H9 (cell line): ENCODE measurements at regions not wholly inside any gene's neighbourhood (a gene's known extent, or its start where the extent isn't known, plus 50 kb on each side); places are given as distances from the start of the nearest gene placed in this dataset.

Experiments
- DNase-seq: peaks from one replicate; pipeline ENCODE4 v3.0.0-alpha.2; 2017
- H2AFZ ChIP-seq: one replicate; pipeline ENCODE4 v1.6.1; 2013; ENCODE audit warnings: mild to moderate bottlenecking, low read length, control low read depth, moderate library complexity
- H2AK5ac ChIP-seq: 2 replicates; pipeline ENCODE4 v1.6.1; 2013; ENCODE audit warnings: low read length, control low read depth, mixed read lengths; ENCODE audit not compliant: insufficient read length
- H2BK120ac ChIP-seq: one replicate; pipeline ENCODE4 v1.6.1; 2013; ENCODE audit warnings: low read depth, mild to moderate bottlenecking, low read length, control low read depth, inconsistent platforms; ENCODE audit not compliant: poor library complexity, severe bottlenecking
- H2BK12ac ChIP-seq: 2 replicates; pipeline ENCODE4 v1.6.1; 2013; ENCODE audit warnings: low read length, control low read depth, mixed read lengths, low read depth; ENCODE audit not compliant: insufficient read length
- H2BK15ac ChIP-seq: 2 replicates; pipeline ENCODE4 v1.6.1; 2013; ENCODE audit warnings: low read depth, low read length, control low read depth
- H2BK20ac ChIP-seq: one replicate; pipeline ENCODE4 v1.6.1; 2013; ENCODE audit warnings: low read depth, mild to moderate bottlenecking, low read length, control low read depth, inconsistent platforms; ENCODE audit not compliant: poor library complexity, severe bottlenecking
- H2BK5ac ChIP-seq: 2 replicates; pipeline ENCODE4 v1.6.1; 2013; ENCODE audit warnings: low read length, control low read depth, mixed read lengths; ENCODE audit not compliant: insufficient read length
- H3K14ac ChIP-seq: 2 replicates; pipeline ENCODE4 v1.6.1; 2013; ENCODE audit warnings: low read length, control low read depth; ENCODE audit not compliant: insufficient read depth
- H3K18ac ChIP-seq: 2 replicates; pipeline ENCODE4 v1.6.1; 2013; ENCODE audit warnings: low read depth, mild to moderate bottlenecking, mixed read lengths, low read length, control low read depth; ENCODE audit not compliant: insufficient read length
- H3K23ac ChIP-seq: 2 replicates; pipeline ENCODE4 v1.6.1; 2013; ENCODE audit warnings: low read length, control low read depth, mixed read lengths, low read depth; ENCODE audit not compliant: insufficient read length
- H3K23me2 ChIP-seq: 2 replicates; pipeline ENCODE4 v1.6.1; 2013; ENCODE audit warnings: low read depth, mild to moderate bottlenecking, mixed read lengths, low read length, control low read depth; ENCODE audit not compliant: insufficient read length, poor library complexity, severe bottlenecking
- H3K27ac ChIP-seq: 2 replicates; pipeline ENCODE4 v1.5.1; 2013; ENCODE audit warnings: low read length, control low read depth, mixed read lengths, low read depth; ENCODE audit not compliant: insufficient read length
- H3K27me3 ChIP-seq: 2 replicates; pipeline ENCODE4 v1.6.1; 2013; ENCODE audit warnings: low read length, control low read depth, inconsistent platforms; ENCODE audit not compliant: insufficient read depth
- H3K4ac ChIP-seq: 2 replicates; pipeline ENCODE4 v1.6.1; 2013; ENCODE audit warnings: low read depth, mild to moderate bottlenecking, control low read depth, inconsistent platforms, low read length, moderate library complexity
- H3K4me1 ChIP-seq: 2 replicates; pipeline ENCODE4 v1.6.1; 2013; ENCODE audit warnings: low read length, control low read depth, inconsistent platforms; ENCODE audit not compliant: insufficient read depth
- H3K4me2 ChIP-seq: 2 replicates; pipeline ENCODE4 v1.6.1; 2013; ENCODE audit warnings: low read length, control low read depth, mixed read lengths; ENCODE audit not compliant: insufficient read length, insufficient read depth
- H3K56ac ChIP-seq: 2 replicates; pipeline ENCODE4 v1.6.1; 2013; ENCODE audit warnings: low read depth, mild to moderate bottlenecking, mixed read lengths, low read length, control low read depth; ENCODE audit not compliant: insufficient read length
- H3K79me1 ChIP-seq: 2 replicates; pipeline ENCODE4 v1.6.1; 2013; ENCODE audit warnings: low read depth, mild to moderate bottlenecking, moderate library complexity, low read length, control low read depth, inconsistent platforms; ENCODE audit not compliant: insufficient read depth, poor library complexity, severe bottlenecking
- H3K79me2 ChIP-seq: 2 replicates; pipeline ENCODE4 v1.6.1; 2013; ENCODE audit warnings: low read length, control low read depth, inconsistent platforms; ENCODE audit not compliant: insufficient read depth
- H3K9ac ChIP-seq: 2 replicates; pipeline ENCODE4 v1.6.1; 2013; ENCODE audit warnings: low read length, control low read depth, mixed read lengths; ENCODE audit not compliant: insufficient read length; ENCODE audit errors: extremely low read depth
- H3K9me3 ChIP-seq: one replicate; pipeline ENCODE4 v1.6.1; 2013; ENCODE audit warnings: low read depth, low read length, inconsistent platforms; ENCODE audit not compliant: control insufficient read depth
- H3T11ph ChIP-seq: one replicate; pipeline ENCODE4 v1.6.1; 2013; ENCODE audit warnings: mild to moderate bottlenecking, low read length, control low read depth, inconsistent platforms
- H4K20me1 ChIP-seq: one replicate; pipeline ENCODE4 v1.6.1; 2013; ENCODE audit not compliant: control insufficient read depth, insufficient read length, insufficient read depth
- H4K5ac ChIP-seq: 2 replicates; pipeline ENCODE4 v1.6.1; 2013; ENCODE audit warnings: low read depth, mild to moderate bottlenecking, mixed read lengths, low read length, control low read depth; ENCODE audit not compliant: insufficient read length
- H4K8ac ChIP-seq: replicated peaks from 2 replicates; pipeline ENCODE4 v1.6.1; 2013; ENCODE audit warnings: low read length, control low read depth, mixed read lengths, low read depth; ENCODE audit not compliant: insufficient read length
- H4K91ac ChIP-seq: 2 replicates; pipeline ENCODE4 v1.6.1; 2013; ENCODE audit warnings: low read depth, mild to moderate bottlenecking, moderate library complexity, mixed read lengths, low read length, control low read depth; ENCODE audit not compliant: insufficient read length
- H3K27ac Mint-ChIP-seq, 3 experiments: 2 replicates in 2 of 3; 3 replicates in 1 of 3; pipeline ENCODE4 v1.8.0; 2020 to 2021; ENCODE audit warnings: mixed read lengths in 3 of 3, mild to moderate bottlenecking in 1 of 3, moderate library complexity in 1 of 3
- H3K27me3 Mint-ChIP-seq: 2 replicates; pipeline ENCODE4 v1.8.0; 2021; ENCODE audit warnings: low read depth, mild to moderate bottlenecking, moderate library complexity, mixed read lengths
- H3K36me3 Mint-ChIP-seq, 3 experiments: 2 replicates in 2 of 3; 3 replicates in 1 of 3; pipeline ENCODE4 v1.8.0; 2020 to 2021; ENCODE audit warnings: low read depth in 3 of 3, mixed read lengths in 3 of 3; ENCODE audit not compliant: insufficient read depth in 1 of 3
- H3K4me1 Mint-ChIP-seq, 2 experiments: 2 replicates each; pipeline ENCODE4 v1.8.0; 2020; ENCODE audit warnings: mixed read lengths in 2 of 2
- H3K4me3 Mint-ChIP-seq, 2 experiments: 2 replicates in 1 of 2; 3 replicates in 1 of 2; pipeline ENCODE4 v1.8.0; 2020 to 2021; ENCODE audit warnings: mild to moderate bottlenecking in 2 of 2, mixed read lengths in 2 of 2, moderate library complexity in 1 of 2
- H3K9me3 Mint-ChIP-seq, 2 experiments: 2 replicates in 1 of 2; 3 replicates in 1 of 2; pipeline ENCODE4 v1.8.0; 2020; ENCODE audit warnings: mild to moderate bottlenecking in 2 of 2, mixed read lengths in 2 of 2, moderate library complexity in 1 of 2
- CTCF ChIP-seq: fragments of 200-600 bp; sonication (generic); conservative IDR thresholded peaks from 3 replicates; pipeline ENCODE4 v1.8.0; 2021; ENCODE audit warnings: antibody characterized with exemption, mild to moderate bottlenecking
- WGBS: extraction: QIAGEN DNeasy Blood & Tissue Kit; methylation state at CpG from one replicate; pipeline ENCODE4 v1.1.7; 2013; ENCODE audit warnings: missing lambda C conversion rate, low lambda C conversion rate, mixed read lengths; ENCODE audit not compliant: insufficient read length; ENCODE audit errors: extremely low coverage; 5-methylcytosine and 5-hydroxymethylcytosine counted together

- H2AFZ ChIP-seq = no peak overlapping the region
- H2BK120ac ChIP-seq = no peak overlapping the region
- no peaks in the 10 kb centered on the region for H3K4me1 ChIP-seq
- H3K27me3 ChIP-seq = no peaks in the 10 kb centered on the region
- no peaks in the 10 kb centered on the region for H3K23me2 ChIP-seq
- Mint-ChIP-seq H3K27me3 (peaks cover 18% of the 10 kb centered on the region), H3K36me3 (no peaks in the 10 kb centered on the region), H3K4me3 (no peak overlapping the region), H3K9me3 (no peaks in the 10 kb centered on the region), H3K4me1 (peaks cover 0 to 5% of the 10 kb centered on the region in 2 experiments; a peak in 1 of 4 replicates), H3K27ac (no peak overlapping the region)
- H3K4ac ChIP-seq = no peak overlapping the region
- H3K4me2 ChIP-seq = no peak overlapping the region
- no peak for DNase-seq
- no peaks in the 10 kb centered on the region for H3K79me1 ChIP-seq
- no peak overlapping the region for H4K91ac ChIP-seq
- H3K27ac ChIP-seq = no peak overlapping the region
- no peak overlapping the region for H3K9ac ChIP-seq
- H3K23ac ChIP-seq = no peak overlapping the region
- H3K14ac ChIP-seq = no peak overlapping the region
- no peak overlapping the region for H4K5ac ChIP-seq
- no peak overlapping the region for H2BK5ac ChIP-seq
- no CpG with 5 or more reads among the region's 2 CpGs for WGBS
- H4K8ac ChIP-seq = no peak overlapping the region
- no peaks in the 10 kb centered on the region for H3K79me2 ChIP-seq
- H2BK20ac ChIP-seq = no peak overlapping the region
- no peak overlapping the region for H2BK15ac ChIP-seq
- H3T11ph ChIP-seq = no peak overlapping the region
- H3K9me3 ChIP-seq = no peaks in the 10 kb centered on the region
- H2BK12ac ChIP-seq = no peak overlapping the region
- no peak for TF ChIP-seq CTCF
- H2AK5ac ChIP-seq = no peak overlapping the region
- no peak overlapping the region for H3K56ac ChIP-seq
- no peak overlapping the region for H3K18ac ChIP-seq
- no peaks in the 10 kb centered on the region for H4K20me1 ChIP-seq
These were observed 415.2 kb upstream of the ZMIZ1 start for GRCh38 chr10:78653555-78653954.
